ENCODE measurements at regions not wholly inside any gene's neighbourhood (a gene's known extent, or its start where the extent isn't known, plus 50 kb on each side); places are given as distances from the start of the nearest gene placed in this dataset.

DNA sequence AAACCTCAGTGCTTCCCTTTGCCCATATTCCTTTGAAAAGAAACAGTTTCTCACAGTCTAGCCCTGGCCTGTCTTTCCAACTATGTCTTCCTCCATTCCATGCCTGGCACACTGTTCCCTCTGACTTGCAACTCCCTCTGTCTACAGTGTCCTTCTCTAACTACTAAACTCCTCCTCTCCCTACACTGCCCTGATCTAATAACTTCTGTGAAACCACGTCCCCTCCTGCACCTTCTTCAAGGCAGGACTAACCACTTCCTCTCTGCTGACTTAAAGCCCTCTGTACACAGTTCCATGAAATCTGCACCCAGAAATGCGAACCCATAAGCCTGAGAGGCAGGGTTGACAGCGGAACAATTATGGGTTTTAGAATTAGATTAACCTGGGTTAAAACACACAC is 62.2 kb upstream of the ATP1B1 start:
- Histone ChIP-seq H3K4me3 (no peak overlapping the region), H3K4me1 (no peaks in the 10 kb centered on the region), H3K27ac (no peak overlapping the region), H3K9me3 (no peaks in the 10 kb centered on the region), H3K4me2 (no peak overlapping the region)
- DNase-seq (ENCODE audit: low read depth in 1 of 2, low spot score in 1 of 2), result no peak
- FAIRE-seq, result no peak
- ChIA-PET POLR2A (no interaction called here), CTCF (no interaction called here)
- peak in 1 of 2 experiments; percentile 39; a peak in 2 of 6 replicates for ATAC-seq
- TF ChIP-seq HOXB13 (CRISPR knock-in tag; IDR thresholded peaks at IDR 0.05; ENCODE audit: low read depth) (no peak), GATA3 (IDR thresholded peaks at IDR 0.05; ENCODE audit: borderline replicate concordance) (no peak), SMC3 (IDR thresholded peaks at IDR 0.05) (no peak), ZFP36 (IDR thresholded peaks at IDR 0.05; ENCODE audit: borderline replicate concordance, partially characterized antibody) (no peak), REST (IDR thresholded peaks at IDR 0.05) (no peak), HEYL (CRISPR knock-in tag; IDR thresholded peaks at IDR 0.05) (no peak), CBX2 (IDR thresholded peaks at IDR 0.05; ENCODE audit: borderline replicate concordance, low read depth) (no peak)
- TF ChIP-seq, protein P1, sequence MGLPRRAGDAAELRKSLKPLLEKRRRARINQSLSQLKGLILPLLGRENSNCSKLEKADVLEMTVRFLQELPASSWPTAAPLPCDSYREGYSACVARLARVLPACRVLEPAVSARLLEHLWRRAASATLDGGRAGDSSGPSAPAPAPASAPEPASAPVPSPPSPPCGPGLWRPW (IDR thresholded peaks at IDR 0.05), result no peak
- WGBS (ENCODE audit: missing lambda C conversion rate), result 55% methylated on average over 3 of the region's 3 CpGs

DNA sequence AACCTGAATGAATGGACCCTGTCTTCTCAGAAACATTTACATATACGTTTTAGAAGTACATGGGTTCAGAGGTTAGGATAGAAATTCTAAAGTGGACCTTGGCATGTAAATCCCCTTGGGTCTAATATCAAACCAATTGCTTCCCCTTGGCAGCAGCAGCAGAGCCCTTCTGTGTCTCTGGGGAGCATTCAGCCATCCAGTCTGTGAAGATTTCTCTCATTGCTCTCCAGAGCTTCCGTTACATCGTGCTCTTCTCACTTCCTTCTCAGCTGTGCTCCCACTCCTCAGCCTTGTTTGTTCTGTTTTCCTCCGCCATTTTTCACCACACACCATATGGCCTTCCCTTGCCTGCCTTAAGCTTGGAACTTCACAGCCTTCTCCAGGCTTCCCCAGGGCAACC is 61.5 kb upstream of the ATP1B1 start:
- Histone ChIP-seq H3K4me3 (no peak overlapping the region), H3K9me3 (no peaks in the 10 kb centered on the region), H3K27ac (no peak overlapping the region), H3K4me1 (no peaks in the 10 kb centered on the region), H3K4me2 (no peak overlapping the region)
- POLR2A ChIA-PET, result no interaction called here
- 88% methylated on average over 4 of the region's 4 CpGs for WGBS (ENCODE audit: missing lambda C conversion rate)
- FAIRE-seq, result no peak
- no peak for ATAC-seq
- no peak for DNase-seq (ENCODE audit: low read depth in 1 of 2, low spot score in 1 of 2)
- CTCF ChIA-PET, result no interaction called here
- TF ChIP-seq BHLHE40 (IDR thresholded peaks at IDR 0.05; ENCODE audit: low read depth, low read length) (no peak), HOXB13 (CRISPR knock-in tag; IDR thresholded peaks at IDR 0.05; ENCODE audit: low read depth) (no peak), POLR2A (IDR thresholded peaks at IDR 0.05; ENCODE audit: low read length) (no peak), TP53 (CRISPR knock-in tag; IDR thresholded peaks at IDR 0.05) (no peak), CEBPB (IDR thresholded peaks at IDR 0.05) (no peak), KDM1A (IDR thresholded peaks at IDR 0.05; ENCODE audit: low read depth) (no peak), EHMT2 (IDR thresholded peaks at IDR 0.05; ENCODE audit: low read depth) (no peak), JUNB (IDR thresholded peaks at IDR 0.05) (no peak)
- TF ChIP-seq, protein P1 (IDR thresholded peaks at IDR 0.05), result no peak
- TF ChIP-seq, protein P2, sequence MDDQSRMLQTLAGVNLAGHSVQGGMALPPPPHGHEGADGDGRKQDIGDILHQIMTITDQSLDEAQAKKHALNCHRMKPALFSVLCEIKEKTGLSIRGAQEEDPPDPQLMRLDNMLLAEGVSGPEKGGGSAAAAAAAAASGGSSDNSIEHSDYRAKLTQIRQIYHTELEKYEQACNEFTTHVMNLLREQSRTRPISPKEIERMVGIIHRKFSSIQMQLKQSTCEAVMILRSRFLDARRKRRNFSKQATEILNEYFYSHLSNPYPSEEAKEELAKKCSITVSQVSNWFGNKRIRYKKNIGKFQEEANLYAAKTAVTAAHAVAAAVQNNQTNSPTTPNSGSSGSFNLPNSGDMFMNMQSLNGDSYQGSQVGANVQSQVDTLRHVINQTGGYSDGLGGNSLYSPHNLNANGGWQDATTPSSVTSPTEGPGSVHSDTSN (IDR thresholded peaks at IDR 0.05), result no peak

- DNase-seq (ENCODE audit: low read depth in 1 of 2, low spot score in 1 of 2), result no peak
- no peaks in the 10 kb centered on the region for H3K9me3 ChIP-seq
- ChIA-PET POLR2A (no interaction called here), CTCF (no interaction called here)
- no peak overlapping the region for H3K4me3 ChIP-seq
- ATAC-seq, result no peak
- no peak overlapping the region for H3K4me2 ChIP-seq
- no peaks in the 10 kb centered on the region for H3K4me1 ChIP-seq
- 74% methylated on average over 3 of the region's 3 CpGs for WGBS (ENCODE audit: missing lambda C conversion rate)
- TF ChIP-seq POLR2A (IDR thresholded peaks at IDR 0.05; ENCODE audit: low read length) (no peak), FOSB (CRISPR knock-in tag; IDR thresholded peaks at IDR 0.05) (no peak), MAX (IDR thresholded peaks at IDR 0.05) (no peak), KDM5A (IDR thresholded peaks at IDR 0.05) (no peak), NPAS2 (CRISPR knock-in tag; IDR thresholded peaks at IDR 0.05; ENCODE audit: borderline replicate concordance) (no peak), ZNF302 (CRISPR knock-in tag; IDR thresholded peaks at IDR 0.05) (no peak), RNF2 (IDR thresholded peaks at IDR 0.05; ENCODE audit: borderline replicate concordance, low read depth) (no peak), ZC3H11A (IDR thresholded peaks at IDR 0.05) (no peak)
- H3K27ac ChIP-seq, result no peak overlapping the region
- no peak for FAIRE-seq
Observed at GRCh38 chr1:169046671-169047070, 59.8 kb upstream of the ATP1B1 start.
